ENCODE measurements at regions not wholly inside any gene's neighbourhood (a gene's known extent, or its start where the extent isn't known, plus 50 kb on each side); places are given as distances from the start of the nearest gene placed in this dataset.

DNA sequence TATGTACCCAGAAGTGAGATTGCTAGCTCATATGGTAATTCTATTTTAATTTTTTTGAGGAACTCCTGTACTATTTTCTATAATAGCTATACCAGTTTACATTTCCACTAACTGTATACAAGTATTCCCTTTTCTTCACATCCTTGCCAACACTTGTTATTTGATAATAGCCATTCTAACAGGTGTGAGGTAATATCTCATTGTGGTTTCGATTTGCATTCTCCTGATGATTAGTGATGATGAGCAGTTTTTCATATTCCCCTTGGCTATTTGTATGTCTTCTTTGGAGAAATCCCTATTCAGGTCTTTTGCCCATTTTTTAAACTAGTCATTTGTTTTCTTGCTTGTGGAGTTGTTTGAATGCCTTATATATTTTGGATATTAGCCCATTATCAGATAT is 121.3 kb downstream of the BBS10 start:
- Histone ChIP-seq H3K4me3 (replicated peaks; ENCODE audit: low read depth, low read length) (no peak overlapping the region), H3K27me3 (replicated peaks; ENCODE audit: control insufficient read depth, insufficient read depth, low read length) (no peaks in the 10 kb centered on the region), H3K36me3 (ENCODE audit: control insufficient read depth, insufficient read depth, low read length) (no peaks in the 10 kb centered on the region)
- no peak for DNase-seq (ENCODE audit: extremely low read depth, insufficient read length)
- TF ChIP-seq, protein P1, sequence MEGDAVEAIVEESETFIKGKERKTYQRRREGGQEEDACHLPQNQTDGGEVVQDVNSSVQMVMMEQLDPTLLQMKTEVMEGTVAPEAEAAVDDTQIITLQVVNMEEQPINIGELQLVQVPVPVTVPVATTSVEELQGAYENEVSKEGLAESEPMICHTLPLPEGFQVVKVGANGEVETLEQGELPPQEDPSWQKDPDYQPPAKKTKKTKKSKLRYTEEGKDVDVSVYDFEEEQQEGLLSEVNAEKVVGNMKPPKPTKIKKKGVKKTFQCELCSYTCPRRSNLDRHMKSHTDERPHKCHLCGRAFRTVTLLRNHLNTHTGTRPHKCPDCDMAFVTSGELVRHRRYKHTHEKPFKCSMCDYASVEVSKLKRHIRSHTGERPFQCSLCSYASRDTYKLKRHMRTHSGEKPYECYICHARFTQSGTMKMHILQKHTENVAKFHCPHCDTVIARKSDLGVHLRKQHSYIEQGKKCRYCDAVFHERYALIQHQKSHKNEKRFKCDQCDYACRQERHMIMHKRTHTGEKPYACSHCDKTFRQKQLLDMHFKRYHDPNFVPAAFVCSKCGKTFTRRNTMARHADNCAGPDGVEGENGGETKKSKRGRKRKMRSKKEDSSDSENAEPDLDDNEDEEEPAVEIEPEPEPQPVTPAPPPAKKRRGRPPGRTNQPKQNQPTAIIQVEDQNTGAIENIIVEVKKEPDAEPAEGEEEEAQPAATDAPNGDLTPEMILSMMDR (IDR thresholded peaks at IDR 0.05; ENCODE audit: insufficient read depth, low read length, poor library complexity, severe bottlenecking), result no peak

GRCh38 chr12:76226397-76226796 is 121.8 kb downstream of the BBS10 start:
- TF ChIP-seq, protein P1 (IDR thresholded peaks at IDR 0.05; ENCODE audit: insufficient read depth, low read length, poor library complexity, severe bottlenecking), result no peak
- Histone ChIP-seq H3K4me3 (replicated peaks; ENCODE audit: low read depth, low read length) (no peak overlapping the region), H3K27me3 (replicated peaks; ENCODE audit: control insufficient read depth, insufficient read depth, low read length) (no peaks in the 10 kb centered on the region), H3K36me3 (ENCODE audit: control insufficient read depth, insufficient read depth, low read length) (no peaks in the 10 kb centered on the region)
- DNase-seq (ENCODE audit: extremely low read depth, insufficient read length), result no peak

- no peaks in the 10 kb centered on the region for H3K36me3 ChIP-seq (ENCODE audit: control insufficient read depth, insufficient read depth, low read length)
- DNase-seq (ENCODE audit: extremely low read depth, insufficient read length), result no peak
- no peak overlapping the region for H3K4me3 ChIP-seq (replicated peaks; ENCODE audit: low read depth, low read length)
- no peaks in the 10 kb centered on the region for H3K27me3 ChIP-seq (replicated peaks; ENCODE audit: control insufficient read depth, insufficient read depth, low read length)
- TF ChIP-seq, protein P1 (IDR thresholded peaks at IDR 0.05; ENCODE audit: insufficient read depth, low read length, poor library complexity, severe bottlenecking), result no peak
These were observed 124.3 kb downstream of the BBS10 start for GRCh38 chr12:76223869-76224268.

DNA sequence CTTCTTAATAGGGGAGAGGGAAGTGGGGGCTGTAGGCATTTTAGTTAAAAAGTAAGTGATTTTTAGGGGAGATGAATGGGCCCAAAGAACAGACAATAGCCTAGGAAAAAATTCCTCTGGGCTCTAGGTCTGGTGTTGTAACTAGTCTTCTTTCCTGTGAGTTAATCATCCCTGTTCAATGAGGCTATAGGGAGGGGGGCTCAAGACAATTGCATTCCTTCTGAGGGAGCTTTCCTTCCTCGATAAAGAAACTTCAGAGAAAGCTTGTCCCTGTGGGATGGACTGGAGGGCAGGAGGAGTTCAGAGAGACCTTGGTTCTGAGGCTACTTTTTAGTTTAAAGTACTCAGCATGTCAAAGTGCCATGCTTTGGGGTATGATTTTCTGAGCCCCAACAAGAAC is 127.2 kb downstream of the BBS10 start:
- H3K27me3 ChIP-seq (replicated peaks; ENCODE audit: control insufficient read depth, insufficient read depth, low read length), result no peaks in the 10 kb centered on the region
- H3K4me3 ChIP-seq (replicated peaks; ENCODE audit: low read depth, low read length), result no peak overlapping the region
- DNase-seq (ENCODE audit: extremely low read depth, insufficient read length), result no peak
- TF ChIP-seq, protein P1 (IDR thresholded peaks at IDR 0.05; ENCODE audit: insufficient read depth, low read length, poor library complexity, severe bottlenecking), result no peak
- H3K36me3 ChIP-seq (ENCODE audit: control insufficient read depth, insufficient read depth, low read length), result no peaks in the 10 kb centered on the region

GRCh38 chr12:76219806-76220205 is 128.4 kb downstream of the BBS10 start:
- no peak for DNase-seq (ENCODE audit: extremely low read depth, insufficient read length)
- TF ChIP-seq, protein P1 (IDR thresholded peaks at IDR 0.05; ENCODE audit: insufficient read depth, low read length, poor library complexity, severe bottlenecking), result no peak
- Histone ChIP-seq H3K4me3 (replicated peaks; ENCODE audit: low read depth, low read length) (no peak overlapping the region), H3K27me3 (replicated peaks; ENCODE audit: control insufficient read depth, insufficient read depth, low read length) (no peaks in the 10 kb centered on the region), H3K36me3 (ENCODE audit: control insufficient read depth, insufficient read depth, low read length) (no peaks in the 10 kb centered on the region)

All from GM06990 (cell line).